Nephron progenitor cell (in vitro differentiated cells): ENCODE measurements at regions not wholly inside any gene's neighbourhood (a gene's known extent, or its start where the extent isn't known, plus 50 kb on each side); places are given as distances from the start of the nearest gene placed in this dataset.

ENCODE experiments used
- DNase-seq: peaks from one replicate; pipeline ENCODE4 v3.0.0; 2021
- H3K27ac Mint-ChIP-seq: 2 replicates; pipeline ENCODE4 v1.8.0; 2021; ENCODE audit warnings: mild to moderate bottlenecking, moderate library complexity, mixed read lengths
- H3K27me3 Mint-ChIP-seq: 2 replicates; pipeline ENCODE4 v1.8.0; 2021; ENCODE audit warnings: mild to moderate bottlenecking, low read depth, mixed read lengths; ENCODE audit not compliant: poor library complexity
- H3K36me3 Mint-ChIP-seq: 2 replicates; pipeline ENCODE4 v1.8.0; 2021; ENCODE audit warnings: low read depth, mixed read lengths
- H3K4me1 Mint-ChIP-seq: 2 replicates; pipeline ENCODE4 v1.8.0; 2021; ENCODE audit warnings: mixed read lengths
- H3K4me3 Mint-ChIP-seq: 2 replicates; pipeline ENCODE4 v1.8.0; 2021; ENCODE audit warnings: mild to moderate bottlenecking, moderate library complexity, mixed read lengths
- H3K9me3 Mint-ChIP-seq: 2 replicates; pipeline ENCODE4 v1.8.0; 2021; ENCODE audit warnings: mild to moderate bottlenecking, moderate library complexity, mixed read lengths
- CTCF ChIP-seq: fragments of 200-600 bp; sonication (generic); IDR thresholded peaks from 2 replicates; pipeline ENCODE4 v1.5.0; 2021; ENCODE audit warnings: antibody characterized with exemption

GRCh38 chr20:17808357-17808756 is 108.6 kb downstream of the BANF2 start:
- peaks cover 12% of the 10 kb centered on the region for H3K9me3 Mint-ChIP-seq
- peaks cover 5% of the 10 kb centered on the region for H3K36me3 Mint-ChIP-seq
- H3K4me3 Mint-ChIP-seq: no peak overlapping the region
- H3K4me1 Mint-ChIP-seq: peaks cover 29% of the 10 kb centered on the region
- TF ChIP-seq CTCF: no peak
- DNase-seq: no peak
- H3K27me3 Mint-ChIP-seq: peaks cover 3% of the 10 kb centered on the region
- H3K27ac Mint-ChIP-seq: no peak overlapping the region

GRCh38 chr20:17807651-17808050 is 107.9 kb downstream of the BANF2 start:
- Mint-ChIP-seq H3K36me3 (peaks cover 5% of the 10 kb centered on the region), H3K27ac (no peak overlapping the region), H3K4me3 (no peak overlapping the region), H3K9me3 (peaks cover 12% of the 10 kb centered on the region), H3K4me1 (peaks cover 29% of the 10 kb centered on the region), H3K27me3 (peaks cover 3% of the 10 kb centered on the region)
- TF ChIP-seq CTCF: no peak
- no peak for DNase-seq

DNA sequence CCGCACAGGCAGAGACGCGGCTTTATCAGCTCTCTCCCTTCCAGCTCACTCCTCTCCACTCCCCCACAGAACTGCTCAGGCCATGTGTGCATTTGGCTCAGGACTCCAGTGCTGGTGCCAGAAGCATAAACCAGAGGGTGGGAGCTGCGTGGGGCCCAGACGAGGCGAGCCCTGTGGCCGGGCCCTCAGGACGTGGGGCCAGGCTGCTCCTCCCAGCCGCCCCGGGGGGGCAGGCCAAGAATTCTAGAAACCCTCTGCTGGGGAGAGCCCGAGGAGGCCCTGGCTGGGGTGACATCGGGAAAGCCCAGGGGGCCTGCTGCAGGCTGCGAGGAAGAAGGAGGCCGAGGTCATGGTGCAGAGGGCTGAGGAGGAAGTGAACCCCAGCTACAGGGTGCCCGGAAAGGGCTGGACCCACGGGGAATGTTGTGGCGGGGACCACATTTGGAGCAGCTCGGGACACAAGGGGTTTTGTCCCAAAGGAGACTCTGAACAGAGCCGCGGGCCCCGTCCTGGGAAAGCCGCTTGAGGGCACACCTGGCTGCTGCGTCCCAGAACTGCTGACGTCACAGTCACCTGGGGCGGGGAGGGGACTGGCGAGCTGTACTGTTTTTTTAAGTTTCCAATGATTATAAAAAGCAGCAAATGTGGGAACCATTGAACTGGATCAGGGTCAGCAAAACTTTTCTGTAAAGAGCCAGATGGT is 107.1 kb downstream of the BANF2 start:
- peaks cover 3% of the 10 kb centered on the region for H3K27me3 Mint-ChIP-seq
- no peak overlapping the region for H3K4me3 Mint-ChIP-seq
- peaks cover 17% of the 10 kb centered on the region for H3K9me3 Mint-ChIP-seq
- peaks cover 5% of the 10 kb centered on the region for H3K36me3 Mint-ChIP-seq
- DNase-seq: no peak
- peaks cover 29% of the 10 kb centered on the region for H3K4me1 Mint-ChIP-seq
- TF ChIP-seq CTCF: no peak
- H3K27ac Mint-ChIP-seq: peak overlapping the region; percentile 90

GRCh38 chr20:17806107-17806506 is 106.3 kb downstream of the BANF2 start:
- Mint-ChIP-seq H3K36me3 (peaks cover 5% of the 10 kb centered on the region), H3K4me1 (peaks cover 29% of the 10 kb centered on the region), H3K27me3 (peaks cover 6% of the 10 kb centered on the region), H3K4me3 (no peak overlapping the region), H3K27ac (peak overlapping the region; percentile 90), H3K9me3 (peaks cover 25% of the 10 kb centered on the region)
- DNase-seq: no peak
- TF ChIP-seq CTCF: no peak

- no peak for DNase-seq
- peaks cover 28% of the 10 kb centered on the region for H3K4me1 Mint-ChIP-seq
- no peak overlapping the region for H3K27ac Mint-ChIP-seq
- H3K27me3 Mint-ChIP-seq: peaks cover 9% of the 10 kb centered on the region
- TF ChIP-seq CTCF: no peak
- H3K4me3 Mint-ChIP-seq: no peak overlapping the region
- peaks cover 5% of the 10 kb centered on the region for H3K36me3 Mint-ChIP-seq
- H3K9me3 Mint-ChIP-seq: peaks cover 48% of the 10 kb centered on the region
Observed at GRCh38 chr20:17803765-17804164, 104.0 kb downstream of the BANF2 start.

DNA sequence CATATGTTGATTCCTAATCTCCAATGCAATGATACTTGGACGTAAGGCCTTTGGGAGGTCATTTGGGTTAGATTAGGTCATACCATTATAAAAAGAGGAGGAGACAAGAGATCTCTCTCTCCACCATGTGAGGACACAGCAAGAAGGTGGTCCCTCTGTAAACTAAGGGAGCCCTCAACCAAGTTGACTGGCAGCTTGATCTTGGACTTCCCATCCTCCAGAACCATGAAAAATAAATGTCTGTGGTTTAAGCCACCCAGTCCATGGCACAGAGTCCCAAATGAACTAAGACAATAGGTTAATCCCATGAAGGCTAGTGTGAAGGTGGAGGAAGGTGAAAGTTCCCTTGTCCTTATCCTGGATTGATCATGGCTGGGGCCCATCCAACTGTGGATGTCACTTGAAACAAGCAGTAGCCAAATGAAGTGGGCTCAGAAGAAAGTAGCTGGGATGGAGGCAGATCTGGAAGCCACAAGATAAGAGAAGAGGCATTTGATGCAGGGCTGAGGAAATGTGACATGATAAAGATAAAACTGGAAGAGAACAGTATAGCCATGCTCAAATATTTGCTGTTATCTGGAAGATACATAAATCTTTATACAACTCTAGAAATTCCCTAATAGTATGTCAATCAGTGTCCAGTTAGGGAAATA is 99.9 kb downstream of the BANF2 start:
- DNase-seq: no peak
- TF ChIP-seq CTCF: no peak
- H3K27ac Mint-ChIP-seq: no peak overlapping the region
- no peaks in the 10 kb centered on the region for H3K4me1 Mint-ChIP-seq
- no peak overlapping the region for H3K4me3 Mint-ChIP-seq
- peaks cover 9% of the 10 kb centered on the region for H3K27me3 Mint-ChIP-seq
- peaks cover 54% of the 10 kb centered on the region for H3K9me3 Mint-ChIP-seq
- H3K36me3 Mint-ChIP-seq: no peaks in the 10 kb centered on the region
